Neural cell (in vitro differentiated cells): ENCODE measurements at regions not wholly inside any gene's neighbourhood (a gene's known extent, or its start where the extent isn't known, plus 50 kb on each side); places are given as distances from the start of the nearest gene placed in this dataset.

Experiments
- H2AFZ ChIP-seq: fragments of 200-600, 300-800 bp; sonication (generic), shearing (Covaris generic); 2 replicates; pipeline ENCODE4 v1.6.0; 2014; ENCODE audit warnings: low read depth, mild to moderate bottlenecking, antibody characterized with exemption, low read length, moderate library complexity
- H3F3A ChIP-seq: fragments of 200-600 bp; shearing (Covaris generic); 2 replicates; pipeline ENCODE4 v1.6.1; 2016; ENCODE audit warnings: mild to moderate bottlenecking, moderate library complexity, mixed read lengths, antibody characterized with exemption, low read length; ENCODE audit not compliant: insufficient read depth, poor library complexity, severe bottlenecking
- H3K27ac ChIP-seq: fragments of 200-600, 300-800 bp; sonication (generic), shearing (Covaris generic); 2 replicates; pipeline ENCODE4 v1.5.1; 2014; ENCODE audit warnings: mild to moderate bottlenecking, low read length, moderate library complexity
- H3K27me3 ChIP-seq: fragments of 300-800, 200-600 bp; sonication (generic), shearing (Covaris generic); 2 replicates; pipeline ENCODE4 v1.6.0; 2014; ENCODE audit warnings: mild to moderate bottlenecking, low read depth, low read length, moderate library complexity; ENCODE audit not compliant: insufficient read depth
- H3K36me3 ChIP-seq: fragments of 300-800, 200-600 bp; sonication (generic), shearing (Covaris generic); 2 replicates; pipeline ENCODE4 v1.5.1; 2014; ENCODE audit warnings: mild to moderate bottlenecking, antibody characterized with exemption, low read length, moderate library complexity; ENCODE audit not compliant: insufficient read depth
- H3K4me2 ChIP-seq: fragments of 300-800, 200-600 bp; sonication (generic), shearing (Covaris generic); 2 replicates; pipeline ENCODE4 v1.6.0; 2014; ENCODE audit warnings: mild to moderate bottlenecking, low read length
- H3K4me3 ChIP-seq: fragments of 300-800, 200-600 bp; sonication (generic), shearing (Covaris generic); 2 replicates; pipeline ENCODE4 v1.5.1; 2014; ENCODE audit warnings: mild to moderate bottlenecking, low read length, moderate library complexity
- H3K79me2 ChIP-seq: fragments of 200-600 bp; shearing (Covaris generic); replicated peaks from 2 replicates; pipeline ENCODE4 v1.6.0; 2014; ENCODE audit warnings: mild to moderate bottlenecking, low read length, moderate library complexity; ENCODE audit not compliant: insufficient read depth
- H3K9ac ChIP-seq: fragments of 300-800, 200-600 bp; sonication (generic), shearing (Covaris generic); 2 replicates; pipeline ENCODE4 v1.6.1; 2016; ENCODE audit warnings: mild to moderate bottlenecking, low read length, mixed read lengths
- H3K9me2 ChIP-seq: fragments of 200-600 bp; shearing (Covaris generic); 2 replicates; pipeline ENCODE4 v1.6.1; 2016; ENCODE audit warnings: mild to moderate bottlenecking, low read length, mixed read lengths; ENCODE audit not compliant: insufficient read depth
- H3K9me3 ChIP-seq: fragments of 200-600, 300-800 bp; sonication (generic), shearing (Covaris generic); 2 replicates; pipeline ENCODE4 v1.6.1; 2016; ENCODE audit warnings: mild to moderate bottlenecking, mixed run types, low read length, moderate library complexity, mixed read lengths
- H4K20me1 ChIP-seq: fragments of 200-600 bp; shearing (Covaris generic); 2 replicates; pipeline ENCODE4 v1.6.1; 2016; ENCODE audit warnings: mild to moderate bottlenecking, mixed run types; ENCODE audit not compliant: insufficient read depth
- CTCF ChIP-seq: fragments of 450-650 bp; IDR thresholded peaks from 2 replicates; pipeline ENCODE4 v1.5.1; 2014; ENCODE audit warnings: antibody characterized with exemption, mild to moderate bottlenecking, moderate library complexity; ENCODE audit not compliant: poor library complexity, severe bottlenecking
- EP300 ChIP-seq: fragments of 450-650 bp; conservative IDR thresholded peaks from 2 replicates; pipeline ENCODE4 v1.6.1; 2014; ENCODE audit warnings: antibody characterized with exemption, mild to moderate bottlenecking, moderate library complexity; ENCODE audit not compliant: poor library complexity, severe bottlenecking
- EZH2 ChIP-seq: fragments of 200-600, 300-800 bp; shearing (Covaris generic), sonication (generic); IDR thresholded peaks from 2 replicates; pipeline ENCODE4 v1.6.1; 2014; ENCODE audit warnings: antibody characterized with exemption, low read length, borderline replicate concordance, mild to moderate bottlenecking; ENCODE audit not compliant: insufficient read depth, poor library complexity, severe bottlenecking
- MXI1 ChIP-seq: fragments of 450-650 bp; conservative IDR thresholded peaks from 2 replicates; pipeline ENCODE4 v1.6.1; 2014; ENCODE audit warnings: antibody characterized with exemption, mild to moderate bottlenecking; ENCODE audit not compliant: poor library complexity, severe bottlenecking
- POLR2AphosphoS5 ChIP-seq: IDR thresholded peaks from 2 replicates; pipeline ENCODE4 v1.6.1; 2012
- RAD21 ChIP-seq: fragments of 450-650 bp; conservative IDR thresholded peaks from 2 replicates; pipeline ENCODE4 v1.6.1; 2014; ENCODE audit warnings: antibody characterized with exemption, mild to moderate bottlenecking, moderate library complexity
- REST ChIP-seq: IDR thresholded peaks from 2 replicates; pipeline ENCODE4 v1.6.1; 2012; ENCODE audit warnings: borderline replicate concordance
- SMC3 ChIP-seq: fragments of 450-650 bp; conservative IDR thresholded peaks from 2 replicates; pipeline ENCODE4 v1.6.1; 2014; ENCODE audit warnings: antibody characterized with exemption, mild to moderate bottlenecking, moderate library complexity; ENCODE audit not compliant: poor library complexity
- TAF1 ChIP-seq: IDR thresholded peaks from 2 replicates; pipeline ENCODE4 v1.6.1; 2012; ENCODE audit warnings: low read depth

DNA sequence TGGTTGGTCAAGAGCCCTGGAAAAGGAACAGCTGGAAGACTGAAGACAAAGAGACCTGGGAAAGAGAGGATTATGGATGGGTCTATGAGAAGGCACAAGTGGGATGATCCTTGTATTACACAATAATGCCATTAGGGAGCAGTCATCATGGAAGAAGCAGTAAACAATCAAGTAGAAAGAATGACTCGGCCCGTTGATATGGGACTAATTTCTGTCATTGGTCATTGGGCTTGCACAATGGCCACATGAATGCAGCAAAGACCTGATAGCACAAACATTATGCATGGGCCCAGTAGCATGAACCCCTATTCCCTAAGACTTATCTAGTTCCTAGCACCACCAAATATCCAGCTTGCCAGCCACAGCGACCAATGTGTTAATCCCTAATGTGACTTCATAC is 390.3 kb upstream of the ZNF507 start:
- H3K9me2 ChIP-seq = no peaks in the 10 kb centered on the region
- TF ChIP-seq MXI1 (no peak), EZH2 (no peak), SMC3 (no peak), EP300 (no peak), TAF1 (no peak), REST (no peak), RAD21 (no peak), POLR2AphosphoS5 (no peak), CTCF (no peak)
- H3K27me3 ChIP-seq = no peaks in the 10 kb centered on the region
- no peaks in the 10 kb centered on the region for H4K20me1 ChIP-seq
- no peak overlapping the region for H3K4me3 ChIP-seq
- H3K9ac ChIP-seq = no peak overlapping the region
- H3K79me2 ChIP-seq = no peaks in the 10 kb centered on the region
- H3K4me2 ChIP-seq = no peak overlapping the region
- H3K27ac ChIP-seq = no peak overlapping the region
- H3K9me3 ChIP-seq = no peaks in the 10 kb centered on the region
- no peaks in the 10 kb centered on the region for H3F3A ChIP-seq
- H2AFZ ChIP-seq = no peak overlapping the region
- H3K36me3 ChIP-seq = no peaks in the 10 kb centered on the region

DNA sequence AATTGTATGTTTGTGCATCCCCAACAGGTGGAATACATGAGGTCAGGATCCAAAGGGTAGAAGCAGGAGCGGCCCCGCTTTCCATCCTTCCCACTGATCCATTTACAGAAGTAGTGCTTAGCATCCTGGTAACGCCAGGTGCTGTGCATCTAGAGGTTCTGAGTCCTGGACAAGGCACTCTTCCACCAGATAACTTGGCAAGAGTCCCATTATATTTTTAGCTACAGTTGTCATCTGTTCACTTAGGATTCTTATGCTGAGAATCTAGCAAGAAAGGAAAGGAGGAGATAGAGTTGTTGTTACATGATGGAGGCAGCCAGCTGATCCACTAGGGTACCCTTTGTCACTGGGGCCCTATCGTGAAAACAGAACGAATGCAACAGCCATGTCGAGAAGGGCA is 389.5 kb upstream of the ZNF507 start:
- Histone ChIP-seq H3K9me3 (no peaks in the 10 kb centered on the region), H3K9ac (no peak overlapping the region), H3K27me3 (no peaks in the 10 kb centered on the region), H4K20me1 (no peaks in the 10 kb centered on the region), H3K4me2 (no peak overlapping the region), H3K79me2 (no peaks in the 10 kb centered on the region), H3K36me3 (no peaks in the 10 kb centered on the region), H3F3A (no peaks in the 10 kb centered on the region), H3K4me3 (no peak overlapping the region), H3K9me2 (no peaks in the 10 kb centered on the region), H2AFZ (no peak overlapping the region), H3K27ac (no peak overlapping the region)
- TF ChIP-seq REST = no peak
- no peak for TF ChIP-seq RAD21
